SW 1271 (cell line): ENCODE measurements at regions not wholly inside any gene's neighbourhood (a gene's known extent, or its start where the extent isn't known, plus 50 kb on each side); places are given as distances from the start of the nearest gene placed in this dataset.

Experiments used
- DNase-seq, 2 experiments: peaks; one replicate each; lab custom pipeline; 2025; lab: John Stamatoyannopoulos, UW

- no peak for DNase-seq
Measured at GRCh38 chr14:62015243-62015642, 253.0 kb downstream of the SNAPC1 start.

- DNase-seq: no peak
Measured at GRCh38 chr14:62015945-62016344, 253.7 kb downstream of the SNAPC1 start.

- no peak for DNase-seq
Measured at GRCh38 chr14:62017651-62018230, 255.5 kb downstream of the SNAPC1 start.

GRCh38 chr14:62018606-62019005 lies 256.4 kb downstream of the SNAPC1 start:
- DNase-seq: no peak

- no peak for DNase-seq
Measured at GRCh38 chr14:62027958-62028357, 265.7 kb downstream of the SNAPC1 start.

GRCh38 chr14:62029569-62029924 lies 267.3 kb downstream of the SNAPC1 start:
- DNase-seq: no peak

GRCh38 chr14:62030387-62030786 lies 268.2 kb downstream of the SNAPC1 start:
- DNase-seq: no peak

- no peak for DNase-seq
Measured at GRCh38 chr14:62031504-62031903, 269.3 kb downstream of the SNAPC1 start.

- DNase-seq: no peak
Measured at GRCh38 chr14:62053188-62053587, 291.0 kb downstream of the SNAPC1 start.

GRCh38 chr14:62056789-62057188 lies 294.6 kb downstream of the SNAPC1 start:
- DNase-seq: no peak

- DNase-seq: no peak
Measured at GRCh38 chr14:62062645-62063044, 300.4 kb downstream of the SNAPC1 start.

GRCh38 chr14:62064751-62065323 lies 302.6 kb downstream of the SNAPC1 start:
- DNase-seq: no peak

- DNase-seq: no peak
Measured at GRCh38 chr14:62066304-62066703, 304.1 kb downstream of the SNAPC1 start.

GRCh38 chr14:62071039-62071438 lies 308.8 kb downstream of the SNAPC1 start:
- DNase-seq: no peak

GRCh38 chr14:62076368-62076767 lies 314.1 kb downstream of the SNAPC1 start:
- no peak for DNase-seq

GRCh38 chr14:62076825-62077605 lies 314.8 kb downstream of the SNAPC1 start:
- no peak for DNase-seq

GRCh38 chr14:62077676-62078261 lies 315.5 kb downstream of the SNAPC1 start:
- no peak for DNase-seq

GRCh38 chr14:62079038-62079437 lies 316.8 kb downstream of the SNAPC1 start:
- DNase-seq: no peak

- no peak for DNase-seq
Measured at GRCh38 chr14:62081012-62081612, 318.9 kb downstream of the SNAPC1 start.

GRCh38 chr14:62081951-62082350 lies 319.7 kb downstream of the SNAPC1 start:
- DNase-seq: no peak

GRCh38 chr14:62082779-62083178 lies 320.6 kb downstream of the SNAPC1 start:
- no peak for DNase-seq

GRCh38 chr14:62084020-62084419 lies 321.8 kb downstream of the SNAPC1 start:
- DNase-seq: no peak

- no peak for DNase-seq
Measured at GRCh38 chr14:62087191-62087590, 325.0 kb downstream of the SNAPC1 start.
